GM12872 (cell line): ENCODE measurements at regions not wholly inside any gene's neighbourhood (a gene's known extent, or its start where the extent isn't known, plus 50 kb on each side); places are given as distances from the start of the nearest gene placed in this dataset.

ENCODE experiments used
- CTCF ChIP-seq: IDR thresholded peaks from 3 replicates; pipeline ENCODE4 v1.5.1; 2011; ENCODE audit warnings: low read depth, mild to moderate bottlenecking, low read length, moderate library complexity; ENCODE audit not compliant: insufficient read depth

GRCh38 chr16:64375391-64375980, 746.4 kb downstream of the CDH11 start:
- no peak for TF ChIP-seq CTCF

GRCh38 chr16:64370112-64370511, 751.8 kb downstream of the CDH11 start:
- no peak for TF ChIP-seq CTCF

GRCh38 chr16:64365448-64365931, 756.4 kb downstream of the CDH11 start:
- TF ChIP-seq CTCF: no peak

- no peak for TF ChIP-seq CTCF
Measured at GRCh38 chr16:64364894-64365293, 757.0 kb downstream of the CDH11 start.

- TF ChIP-seq CTCF: no peak
Measured at GRCh38 chr16:64364416-64364815, 757.4 kb downstream of the CDH11 start.

- no peak for TF ChIP-seq CTCF
Measured at GRCh38 chr16:64364016-64364415, 757.8 kb downstream of the CDH11 start.

- no peak for TF ChIP-seq CTCF
Measured at GRCh38 chr16:64363039-64363438, 758.8 kb downstream of the CDH11 start.
